Activated naive CD8-positive, alpha-beta T cell treated with anti-CD3 and anti-CD28 coated beads, Interleukin-2, amount 10 ng/mL, durations not matched to agents 7 days and 5 days (primary cell): ENCODE measurements at regions not wholly inside any gene's neighbourhood (a gene's known extent, or its start where the extent isn't known, plus 50 kb on each side); places are given as distances from the start of the nearest gene placed in this dataset.

Experiments used
- ATAC-seq: fragments of 150-1000 bp; cut with Tn5 transposase; one replicate; pipeline ENCODE4 v1.10.0; 2021; ENCODE audit warnings: low read depth, moderate library complexity
- POLR2A ChIA-PET: fragments of 350-600 bp; sonication (Branson Sonifier 250); formaldehyde crosslinking; loops from one replicate; lab custom pipeline; 2021; ENCODE audit warnings: antibody characterized with exemption; lab: Charles Lee
- DNase-seq: peaks from one replicate; pipeline ENCODE4 v3.0.0; 2021
- H3K27ac Mint-ChIP-seq: one replicate; pipeline ENCODE4 v1.8.0; 2022; ENCODE audit warnings: mild to moderate bottlenecking, mixed read lengths
- H3K27me3 Mint-ChIP-seq: one replicate; pipeline ENCODE4 v1.8.0; 2022; ENCODE audit warnings: mild to moderate bottlenecking, moderate library complexity, mixed read lengths
- H3K36me3 Mint-ChIP-seq: one replicate; pipeline ENCODE4 v1.8.0; 2021; ENCODE audit warnings: mild to moderate bottlenecking, mixed read lengths
- H3K4me1 Mint-ChIP-seq: one replicate; pipeline ENCODE4 v1.8.0; 2021; ENCODE audit warnings: mixed read lengths
- H3K4me3 Mint-ChIP-seq: one replicate; pipeline ENCODE4 v1.8.0; 2022; ENCODE audit warnings: mild to moderate bottlenecking, moderate library complexity, mixed read lengths
- H3K9me3 Mint-ChIP-seq: one replicate; pipeline ENCODE4 v1.8.0; 2021; ENCODE audit warnings: mixed read lengths

- Mint-ChIP-seq H3K4me1 (no peaks in the 10 kb centered on the region), H3K4me3 (no peak overlapping the region)
- ATAC-seq, result no peak
These were observed 730.2 kb upstream of the RBFOX1 start for GRCh38 chr16:6602405-6602804.

GRCh38 chr16:6600167-6600566 is 732.5 kb upstream of the RBFOX1 start:
- no peaks in the 10 kb centered on the region for H3K9me3 Mint-ChIP-seq
- DNase-seq (no peak), ATAC-seq (no peak)
- H3K36me3 Mint-ChIP-seq, result no peaks in the 10 kb centered on the region
- no peaks in the 10 kb centered on the region for H3K27me3 Mint-ChIP-seq
- no peak overlapping the region for H3K27ac Mint-ChIP-seq
- POLR2A ChIA-PET, result no interaction called here
- no peaks in the 10 kb centered on the region for H3K4me1 Mint-ChIP-seq
- no peak overlapping the region for H3K4me3 Mint-ChIP-seq

More at GRCh38 chr16:6602405-6602804, 730.2 kb upstream of the RBFOX1 start:
- no peak for DNase-seq
- POLR2A ChIA-PET, result no interaction called here
- no peaks in the 10 kb centered on the region for H3K36me3 Mint-ChIP-seq
- H3K27me3 Mint-ChIP-seq, result no peaks in the 10 kb centered on the region
- H3K27ac Mint-ChIP-seq, result no peak overlapping the region
- no peaks in the 10 kb centered on the region for H3K9me3 Mint-ChIP-seq

- H3K27ac Mint-ChIP-seq, result no peak overlapping the region
- H3K9me3 Mint-ChIP-seq, result no peaks in the 10 kb centered on the region
- ATAC-seq (no peak), DNase-seq (no peak)
- no peaks in the 10 kb centered on the region for H3K36me3 Mint-ChIP-seq
- no peak overlapping the region for H3K4me3 Mint-ChIP-seq
- POLR2A ChIA-PET, result no interaction called here
- H3K4me1 Mint-ChIP-seq, result no peaks in the 10 kb centered on the region
- no peaks in the 10 kb centered on the region for H3K27me3 Mint-ChIP-seq
These were observed 738.8 kb upstream of the RBFOX1 start for GRCh38 chr16:6593799-6594198.

GRCh38 chr16:6576606-6577005 is 756.0 kb upstream of the RBFOX1 start:
- ATAC-seq (no peak), DNase-seq (no peak)
- no peaks in the 10 kb centered on the region for H3K4me1 Mint-ChIP-seq
- H3K27me3 Mint-ChIP-seq, result no peaks in the 10 kb centered on the region
- no peak overlapping the region for H3K4me3 Mint-ChIP-seq
- no peaks in the 10 kb centered on the region for H3K36me3 Mint-ChIP-seq
- POLR2A ChIA-PET, result no interaction called here
- peaks cover 3% of the 10 kb centered on the region for H3K9me3 Mint-ChIP-seq
- H3K27ac Mint-ChIP-seq, result no peak overlapping the region

GRCh38 chr16:6576113-6576512 is 756.5 kb upstream of the RBFOX1 start:
- Mint-ChIP-seq H3K4me3 (no peak overlapping the region), H3K4me1 (no peaks in the 10 kb centered on the region), H3K27ac (no peak overlapping the region), H3K27me3 (no peaks in the 10 kb centered on the region), H3K9me3 (peaks cover 3% of the 10 kb centered on the region), H3K36me3 (no peaks in the 10 kb centered on the region)
- POLR2A ChIA-PET, result no interaction called here
- ATAC-seq, result no peak
- no peak for DNase-seq

- H3K4me3 Mint-ChIP-seq, result no peak overlapping the region
- POLR2A ChIA-PET, result no interaction called here
- ATAC-seq (no peak), DNase-seq (no peak)
- H3K27me3 Mint-ChIP-seq, result no peaks in the 10 kb centered on the region
- no peaks in the 10 kb centered on the region for H3K4me1 Mint-ChIP-seq
- peaks cover 2% of the 10 kb centered on the region for H3K9me3 Mint-ChIP-seq
- no peak overlapping the region for H3K27ac Mint-ChIP-seq
- H3K36me3 Mint-ChIP-seq, result no peaks in the 10 kb centered on the region
These were observed 758.5 kb upstream of the RBFOX1 start for GRCh38 chr16:6574146-6574545.

- H3K4me3 Mint-ChIP-seq, result no peak overlapping the region
- H3K9me3 Mint-ChIP-seq, result peaks cover 2% of the 10 kb centered on the region
- POLR2A ChIA-PET, result no interaction called here
- DNase-seq (no peak), ATAC-seq (no peak)
- no peaks in the 10 kb centered on the region for H3K27me3 Mint-ChIP-seq
- H3K4me1 Mint-ChIP-seq, result no peaks in the 10 kb centered on the region
- no peak overlapping the region for H3K27ac Mint-ChIP-seq
- H3K36me3 Mint-ChIP-seq, result no peaks in the 10 kb centered on the region
These were observed 759.1 kb upstream of the RBFOX1 start for GRCh38 chr16:6573577-6573976.

GRCh38 chr16:6571044-6571443 is 761.6 kb upstream of the RBFOX1 start:
- no peak overlapping the region for H3K4me3 Mint-ChIP-seq
- peaks cover 2% of the 10 kb centered on the region for H3K9me3 Mint-ChIP-seq
- ATAC-seq, result no peak
- DNase-seq, result no peak
- no peaks in the 10 kb centered on the region for H3K27me3 Mint-ChIP-seq
- H3K4me1 Mint-ChIP-seq, result no peaks in the 10 kb centered on the region
- POLR2A ChIA-PET, result no interaction called here
- no peak overlapping the region for H3K27ac Mint-ChIP-seq
- H3K36me3 Mint-ChIP-seq, result no peaks in the 10 kb centered on the region

GRCh38 chr16:6570530-6570929 is 762.1 kb upstream of the RBFOX1 start:
- H3K4me1 Mint-ChIP-seq, result no peaks in the 10 kb centered on the region
- no peak for DNase-seq
- no peaks in the 10 kb centered on the region for H3K36me3 Mint-ChIP-seq
- POLR2A ChIA-PET, result no interaction called here
- H3K27ac Mint-ChIP-seq, result no peak overlapping the region
- peaks cover 2% of the 10 kb centered on the region for H3K9me3 Mint-ChIP-seq
- no peak for ATAC-seq
- no peaks in the 10 kb centered on the region for H3K27me3 Mint-ChIP-seq
- no peak overlapping the region for H3K4me3 Mint-ChIP-seq

GRCh38 chr16:6562986-6563385 is 769.7 kb upstream of the RBFOX1 start:
- no peak overlapping the region for H3K27ac Mint-ChIP-seq
- no peak for ATAC-seq
- H3K36me3 Mint-ChIP-seq, result no peaks in the 10 kb centered on the region
- DNase-seq, result no peak
- no peak overlapping the region for H3K4me3 Mint-ChIP-seq
- no peaks in the 10 kb centered on the region for H3K9me3 Mint-ChIP-seq
- H3K4me1 Mint-ChIP-seq, result no peaks in the 10 kb centered on the region
- no peaks in the 10 kb centered on the region for H3K27me3 Mint-ChIP-seq
- POLR2A ChIA-PET, result no interaction called here

GRCh38 chr16:6560306-6561100 is 772.1 kb upstream of the RBFOX1 start:
- H3K36me3 Mint-ChIP-seq, result no peaks in the 10 kb centered on the region
- no peaks in the 10 kb centered on the region for H3K27me3 Mint-ChIP-seq
- no peak for ATAC-seq
- H3K4me1 Mint-ChIP-seq, result no peaks in the 10 kb centered on the region
- no peak for DNase-seq
- POLR2A ChIA-PET, result no interaction called here
- no peak overlapping the region for H3K4me3 Mint-ChIP-seq
- H3K9me3 Mint-ChIP-seq, result peaks cover 2% of the 10 kb centered on the region
- no peak overlapping the region for H3K27ac Mint-ChIP-seq

GRCh38 chr16:6558661-6559060 is 774.0 kb upstream of the RBFOX1 start:
- no peak overlapping the region for H3K27ac Mint-ChIP-seq
- no peaks in the 10 kb centered on the region for H3K36me3 Mint-ChIP-seq
- DNase-seq (no peak), ATAC-seq (no peak)
- POLR2A ChIA-PET, result no interaction called here
- H3K4me3 Mint-ChIP-seq, result no peak overlapping the region
- H3K4me1 Mint-ChIP-seq, result no peaks in the 10 kb centered on the region
- H3K9me3 Mint-ChIP-seq, result peaks cover 2% of the 10 kb centered on the region
- H3K27me3 Mint-ChIP-seq, result no peaks in the 10 kb centered on the region

GRCh38 chr16:6558126-6558525 is 774.5 kb upstream of the RBFOX1 start:
- no peak for ATAC-seq
- Mint-ChIP-seq H3K36me3 (no peaks in the 10 kb centered on the region), H3K9me3 (peaks cover 2% of the 10 kb centered on the region), H3K4me3 (no peak overlapping the region), H3K27ac (no peak overlapping the region), H3K27me3 (no peaks in the 10 kb centered on the region), H3K4me1 (no peaks in the 10 kb centered on the region)
- DNase-seq, result no peak
- POLR2A ChIA-PET, result no interaction called here

- H3K4me3 Mint-ChIP-seq, result no peak overlapping the region
- H3K36me3 Mint-ChIP-seq, result no peaks in the 10 kb centered on the region
- H3K4me1 Mint-ChIP-seq, result no peaks in the 10 kb centered on the region
- H3K27ac Mint-ChIP-seq, result no peak overlapping the region
- no peak for ATAC-seq
- no peaks in the 10 kb centered on the region for H3K27me3 Mint-ChIP-seq
- POLR2A ChIA-PET, result no interaction called here
- H3K9me3 Mint-ChIP-seq, result peaks cover 2% of the 10 kb centered on the region
- DNase-seq, result no peak
These were observed 775.2 kb upstream of the RBFOX1 start for GRCh38 chr16:6557353-6558023.
